ENCODE measurements at regions not wholly inside any gene's neighbourhood (a gene's known extent, or its start where the extent isn't known, plus 50 kb on each side); places are given as distances from the start of the nearest gene placed in this dataset.

DNA sequence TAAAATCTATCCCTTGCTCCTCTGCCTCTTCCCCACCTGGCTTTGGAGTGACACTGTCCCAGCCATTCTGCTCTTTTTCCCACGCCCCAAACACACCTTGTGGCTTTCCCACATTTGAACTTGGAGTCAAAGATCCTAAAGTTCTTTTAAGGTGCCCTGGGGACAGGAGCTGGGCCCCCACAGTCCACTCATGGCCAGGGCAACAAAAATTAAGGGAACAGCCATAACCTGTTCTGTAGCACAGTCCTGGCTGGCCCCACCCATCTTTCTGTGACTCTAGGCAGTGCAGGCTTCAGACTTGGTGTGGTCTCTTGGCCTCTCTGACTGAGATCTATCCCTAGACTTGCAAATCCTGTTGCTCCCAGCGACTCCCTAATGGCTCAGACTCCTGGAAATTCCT, 143.0 kb upstream of the MAGI3 start:
- no peak for TF ChIP-seq RAD21 (IDR thresholded peaks at IDR 0.05; ENCODE audit: low read depth)
- TF ChIP-seq TCF12 (IDR thresholded peaks at IDR 0.05; ENCODE audit: low read depth): no peak
- no peak for TF ChIP-seq EP300 (IDR thresholded peaks at IDR 0.05; ENCODE audit: borderline replicate concordance)
- TF ChIP-seq YY1 (IDR thresholded peaks at IDR 0.05; ENCODE audit: low read depth): no peak
- TF ChIP-seq TAF1 (IDR thresholded peaks at IDR 0.05; ENCODE audit: low read depth): no peak
- no peak for TF ChIP-seq REST (IDR thresholded peaks at IDR 0.05; ENCODE audit: low read depth)
- no peak for TF ChIP-seq CEBPB (IDR thresholded peaks at IDR 0.05)
- TF ChIP-seq EGR1 (IDR thresholded peaks at IDR 0.05): no peak
- no peak for TF ChIP-seq ZBTB7A (IDR thresholded peaks at IDR 0.05; ENCODE audit: low read depth)
- no peak for TF ChIP-seq CREB1 (IDR thresholded peaks at IDR 0.05; ENCODE audit: low read depth)
- no peak for TF ChIP-seq MAX (IDR thresholded peaks at IDR 0.05)
- no peak for TF ChIP-seq TEAD4 (IDR thresholded peaks at IDR 0.05)
- TF ChIP-seq USF1 (IDR thresholded peaks at IDR 0.05): no peak
- TF ChIP-seq FOXM1 (IDR thresholded peaks at IDR 0.05; ENCODE audit: borderline replicate concordance, low read depth): no peak

All from Ishikawa (cell line).